ENCODE measurements at regions not wholly inside any gene's neighbourhood (a gene's known extent, or its start where the extent isn't known, plus 50 kb on each side); places are given as distances from the start of the nearest gene placed in this dataset.

DNA sequence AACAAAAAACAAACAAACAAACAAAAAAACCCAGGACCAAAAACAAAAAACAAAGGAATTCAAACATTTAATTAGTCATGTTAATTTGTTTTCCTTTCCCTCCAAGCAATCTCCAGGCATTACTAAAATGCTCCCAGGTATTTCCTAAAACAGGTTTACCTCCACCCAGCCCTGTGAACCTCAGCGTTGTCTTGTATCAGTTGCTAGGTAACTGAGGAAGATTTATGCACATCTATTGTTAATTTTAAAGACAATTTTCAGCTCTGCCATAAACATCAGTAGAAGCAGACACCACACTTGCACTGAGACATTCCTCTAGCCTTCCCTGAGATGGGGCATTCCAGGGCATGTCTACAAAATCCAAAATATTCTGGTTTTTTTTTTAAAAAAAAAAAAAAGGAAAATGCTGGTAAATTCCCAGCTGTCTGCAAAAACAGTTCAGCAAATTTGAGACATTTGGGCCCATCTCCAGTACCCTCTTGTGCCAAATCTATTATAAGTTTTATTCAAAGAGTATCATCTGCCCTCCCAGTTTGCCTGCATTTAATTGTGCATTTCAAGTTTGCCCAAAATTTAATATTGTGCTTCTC is 227.6 kb downstream of the ADAMTS9 start:
- POLR2A ChIA-PET, result no interaction called here
- TF ChIP-seq HEYL (CRISPR knock-in tag; IDR thresholded peaks at IDR 0.05) (no peak), HDAC2 (IDR thresholded peaks at IDR 0.05) (no peak), RARB (CRISPR knock-in tag; IDR thresholded peaks at IDR 0.05) (no peak)
- Histone ChIP-seq H3K9me3 (no peaks in the 10 kb centered on the region), H3K4me2 (no peak overlapping the region), H3K4me1 (no peaks in the 10 kb centered on the region), H3K27ac (no peak overlapping the region), H3K4me3 (no peak overlapping the region)
- CTCF ChIA-PET, result interaction anchor here (0.8 kb wide), 2 partner anchors 24 to 430 kb away, joined by 3 to 4 read pairs; no protein-coding TSS in a partner anchor
- WGBS (ENCODE audit: missing lambda C conversion rate), result 10% methylated on average over 1 of the region's 1 CpG
- DNase-seq (ENCODE audit: low read depth in 1 of 2, low spot score in 1 of 2) (no peak), FAIRE-seq (no peak), ATAC-seq (no peak)

DNA sequence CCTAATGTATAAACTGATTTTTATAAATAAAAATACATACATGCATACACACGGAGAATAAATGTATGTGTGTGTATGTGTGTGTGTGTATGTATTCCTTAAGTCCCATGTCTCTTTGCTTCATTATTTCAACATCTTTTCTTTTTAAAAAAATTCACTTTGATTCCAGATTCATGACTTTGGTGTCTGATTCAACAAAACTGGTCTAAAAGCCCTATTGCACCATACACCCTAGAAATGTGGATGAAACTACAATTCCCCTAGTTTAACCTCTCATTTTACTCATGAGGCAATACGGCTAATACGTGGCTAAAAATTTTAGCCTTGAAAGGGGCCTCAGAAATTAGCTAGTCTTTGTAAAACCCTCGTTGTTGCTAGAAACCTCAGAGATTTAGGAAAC is 228.1 kb downstream of the ADAMTS9 start:
- no peak overlapping the region for H3K27ac ChIP-seq
- no peaks in the 10 kb centered on the region for H3K9me3 ChIP-seq
- no peak for ATAC-seq
- no peak overlapping the region for H3K4me2 ChIP-seq
- H3K4me3 ChIP-seq, result no peak overlapping the region
- no peaks in the 10 kb centered on the region for H3K4me1 ChIP-seq
- ChIA-PET POLR2A (no interaction called here), CTCF (interaction anchor here (0.8 to 1.5 kb wide), 2 partner anchors 11 to 429 kb away, joined by 3 to 4 read pairs; no protein-coding TSS in a partner anchor)
- no peak for FAIRE-seq
- no peak for DNase-seq (ENCODE audit: low read depth in 1 of 2, low spot score in 1 of 2)
- TF ChIP-seq ZFP36 (IDR thresholded peaks at IDR 0.05; ENCODE audit: borderline replicate concordance, partially characterized antibody), result no peak
- TF ChIP-seq BHLHE40 (IDR thresholded peaks at IDR 0.05; ENCODE audit: low read depth, low read length), result no peak
- no peak for TF ChIP-seq POLR2AphosphoS2 (conservative IDR thresholded peaks at IDR 0.05; ENCODE audit: low read length)
- TF ChIP-seq FOSL2 (IDR thresholded peaks at IDR 0.05), result no peak
- no peak for TF ChIP-seq FOSL2 (CRISPR knock-in tag; IDR thresholded peaks at IDR 0.05)
- WGBS (ENCODE audit: missing lambda C conversion rate), result 68% methylated on average over 4 of the region's 4 CpGs

DNA sequence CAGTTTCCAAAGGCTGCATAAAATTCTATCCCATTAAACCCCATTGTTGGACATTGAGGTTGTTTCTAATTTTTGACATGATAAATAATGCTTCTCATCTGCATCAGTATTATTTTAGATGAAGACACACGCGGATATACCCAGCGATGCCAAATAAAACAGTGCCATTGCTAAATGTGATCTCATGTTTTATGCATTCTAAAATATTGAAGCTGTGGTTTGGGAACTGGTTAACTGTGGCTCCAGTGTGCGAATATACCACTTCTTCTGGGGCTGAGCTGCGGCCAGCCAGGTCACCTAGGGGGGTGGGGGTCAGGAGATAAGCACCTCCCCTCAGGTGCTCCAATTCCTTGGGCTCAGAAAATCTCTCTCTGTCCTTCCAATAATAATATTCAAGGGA is 230.0 kb downstream of the ADAMTS9 start:
- Histone ChIP-seq H3K4me1 (no peaks in the 10 kb centered on the region), H3K9me3 (no peaks in the 10 kb centered on the region), H3K4me3 (no peak overlapping the region), H3K27ac (no peak overlapping the region), H3K4me2 (no peak overlapping the region)
- TF ChIP-seq CHD4 (IDR thresholded peaks at IDR 0.05; ENCODE audit: borderline replicate concordance) (no peak), PHF8 (IDR thresholded peaks at IDR 0.05; ENCODE audit: borderline replicate concordance, low read depth) (no peak), GATA3 (IDR thresholded peaks at IDR 0.05; ENCODE audit: borderline replicate concordance) (no peak), RFX5 (IDR thresholded peaks at IDR 0.05) (no peak), EP300 (IDR thresholded peaks at IDR 0.05) (no peak), CBX8 (IDR thresholded peaks at IDR 0.05) (no peak)
- WGBS (ENCODE audit: missing lambda C conversion rate), result 82% methylated on average over 5 of the region's 5 CpGs
- ChIA-PET POLR2A (no interaction called here), CTCF (interaction anchor here (1.5 to 2.1 kb wide), 2 partner anchors 9 to 427 kb away, joined by 4 to 7 read pairs; no protein-coding TSS in a partner anchor)
- DNase-seq (ENCODE audit: low read depth in 1 of 2, low spot score in 1 of 2) (no peak), FAIRE-seq (no peak), ATAC-seq (no peak)

DNA sequence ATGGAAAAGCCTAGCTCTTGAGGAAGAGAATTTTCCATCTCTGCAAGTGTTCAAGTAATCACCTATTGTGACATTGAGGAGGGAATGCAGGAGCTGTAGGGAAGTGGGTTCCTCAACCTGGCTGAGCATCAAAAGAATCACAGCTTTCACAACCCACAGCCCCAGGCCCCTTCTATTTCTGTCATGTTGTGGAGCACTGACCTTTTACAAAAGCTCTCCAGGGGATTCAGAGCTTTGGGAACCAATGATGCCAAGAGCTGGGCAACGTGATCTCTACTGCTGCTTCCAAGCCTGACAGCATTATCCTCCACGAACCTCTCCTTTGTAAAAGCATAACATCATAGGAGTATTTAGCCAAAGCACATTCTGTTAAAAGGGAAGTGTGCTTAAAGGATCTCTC is 231.1 kb downstream of the ADAMTS9 start:
- ChIA-PET POLR2A (no interaction called here), CTCF (interaction anchor here (1.1 to 2.1 kb wide), 2 partner anchors 27 to 426 kb away, joined by 7 to 8 read pairs; no protein-coding TSS in a partner anchor)
- DNase-seq (ENCODE audit: low read depth in 1 of 2, low spot score in 1 of 2) (no peak), FAIRE-seq (no peak), ATAC-seq (no peak)
- 16% methylated on average over 2 of the region's 2 CpGs for WGBS (ENCODE audit: missing lambda C conversion rate)
- Histone ChIP-seq H3K4me3 (no peak overlapping the region), H3K27ac (no peak overlapping the region), H3K9me3 (no peaks in the 10 kb centered on the region), H3K4me2 (no peak overlapping the region), H3K4me1 (no peaks in the 10 kb centered on the region)
- no peak for TF ChIP-seq HOXA7 (CRISPR knock-in tag; IDR thresholded peaks at IDR 0.05)
- no peak for TF ChIP-seq FOSB (CRISPR knock-in tag; IDR thresholded peaks at IDR 0.05)
- no peak for TF ChIP-seq SMC3 (IDR thresholded peaks at IDR 0.05)
- TF ChIP-seq, protein P1, sequence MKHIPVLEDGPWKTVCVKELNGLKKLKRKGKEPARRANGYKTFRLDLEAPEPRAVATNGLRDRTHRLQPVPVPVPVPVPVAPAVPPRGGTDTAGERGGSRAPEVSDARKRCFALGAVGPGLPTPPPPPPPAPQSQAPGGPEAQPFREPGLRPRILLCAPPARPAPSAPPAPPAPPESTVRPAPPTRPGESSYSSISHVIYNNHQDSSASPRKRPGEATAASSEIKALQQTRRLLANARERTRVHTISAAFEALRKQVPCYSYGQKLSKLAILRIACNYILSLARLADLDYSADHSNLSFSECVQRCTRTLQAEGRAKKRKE (CRISPR knock-in tag; IDR thresholded peaks at IDR 0.05; ENCODE audit: low read depth), result no peak
- TF ChIP-seq JUNB (IDR thresholded peaks at IDR 0.05), result no peak
- TF ChIP-seq, protein P2, sequence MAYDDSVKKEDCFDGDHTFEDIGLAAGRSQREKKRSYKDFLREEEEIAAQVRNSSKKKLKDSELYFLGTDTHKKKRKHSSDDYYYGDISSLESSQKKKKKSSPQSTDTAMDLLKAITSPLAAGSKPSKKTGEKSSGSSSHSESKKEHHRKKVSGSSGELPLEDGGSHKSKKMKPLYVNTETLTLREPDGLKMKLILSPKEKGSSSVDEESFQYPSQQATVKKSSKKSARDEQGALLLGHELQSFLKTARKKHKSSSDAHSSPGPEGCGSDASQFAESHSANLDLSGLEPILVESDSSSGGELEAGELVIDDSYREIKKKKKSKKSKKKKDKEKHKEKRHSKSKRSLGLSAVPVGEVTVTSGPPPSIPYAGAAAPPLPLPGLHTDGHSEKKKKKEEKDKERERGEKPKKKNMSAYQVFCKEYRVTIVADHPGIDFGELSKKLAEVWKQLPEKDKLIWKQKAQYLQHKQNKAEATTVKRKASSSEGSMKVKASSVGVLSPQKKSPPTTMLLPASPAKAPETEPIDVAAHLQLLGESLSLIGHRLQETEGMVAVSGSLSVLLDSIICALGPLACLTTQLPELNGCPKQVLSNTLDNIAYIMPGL (CRISPR knock-in tag; IDR thresholded peaks at IDR 0.05; ENCODE audit: borderline replicate concordance), result no peak
- TF ChIP-seq FOXS1 (CRISPR knock-in tag; IDR thresholded peaks at IDR 0.05), result no peak
- TF ChIP-seq, protein P3, sequence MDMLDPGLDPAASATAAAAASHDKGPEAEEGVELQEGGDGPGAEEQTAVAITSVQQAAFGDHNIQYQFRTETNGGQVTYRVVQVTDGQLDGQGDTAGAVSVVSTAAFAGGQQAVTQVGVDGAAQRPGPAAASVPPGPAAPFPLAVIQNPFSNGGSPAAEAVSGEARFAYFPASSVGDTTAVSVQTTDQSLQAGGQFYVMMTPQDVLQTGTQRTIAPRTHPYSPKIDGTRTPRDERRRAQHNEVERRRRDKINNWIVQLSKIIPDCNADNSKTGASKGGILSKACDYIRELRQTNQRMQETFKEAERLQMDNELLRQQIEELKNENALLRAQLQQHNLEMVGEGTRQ (IDR thresholded peaks at IDR 0.05), result no peak
- TF ChIP-seq ZSCAN20 (CRISPR knock-in tag; IDR thresholded peaks at IDR 0.05), result no peak
- no peak for TF ChIP-seq HEYL (CRISPR knock-in tag; IDR thresholded peaks at IDR 0.05)
- TF ChIP-seq, protein P4, sequence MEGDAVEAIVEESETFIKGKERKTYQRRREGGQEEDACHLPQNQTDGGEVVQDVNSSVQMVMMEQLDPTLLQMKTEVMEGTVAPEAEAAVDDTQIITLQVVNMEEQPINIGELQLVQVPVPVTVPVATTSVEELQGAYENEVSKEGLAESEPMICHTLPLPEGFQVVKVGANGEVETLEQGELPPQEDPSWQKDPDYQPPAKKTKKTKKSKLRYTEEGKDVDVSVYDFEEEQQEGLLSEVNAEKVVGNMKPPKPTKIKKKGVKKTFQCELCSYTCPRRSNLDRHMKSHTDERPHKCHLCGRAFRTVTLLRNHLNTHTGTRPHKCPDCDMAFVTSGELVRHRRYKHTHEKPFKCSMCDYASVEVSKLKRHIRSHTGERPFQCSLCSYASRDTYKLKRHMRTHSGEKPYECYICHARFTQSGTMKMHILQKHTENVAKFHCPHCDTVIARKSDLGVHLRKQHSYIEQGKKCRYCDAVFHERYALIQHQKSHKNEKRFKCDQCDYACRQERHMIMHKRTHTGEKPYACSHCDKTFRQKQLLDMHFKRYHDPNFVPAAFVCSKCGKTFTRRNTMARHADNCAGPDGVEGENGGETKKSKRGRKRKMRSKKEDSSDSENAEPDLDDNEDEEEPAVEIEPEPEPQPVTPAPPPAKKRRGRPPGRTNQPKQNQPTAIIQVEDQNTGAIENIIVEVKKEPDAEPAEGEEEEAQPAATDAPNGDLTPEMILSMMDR (IDR thresholded peaks at IDR 0.05), result no peak
- TF ChIP-seq HOXB5 (CRISPR knock-in tag; IDR thresholded peaks at IDR 0.05), result no peak
- no peak for TF ChIP-seq JUN (IDR thresholded peaks at IDR 0.05)
- TF ChIP-seq ESRRA (IDR thresholded peaks at IDR 0.05; ENCODE audit: borderline replicate concordance, low read length), result no peak
- TF ChIP-seq HDAC2 (IDR thresholded peaks at IDR 0.05), result no peak
